K562 (cell line): ENCODE measurements at regions not wholly inside any gene's neighbourhood (a gene's known extent, or its start where the extent isn't known, plus 50 kb on each side); places are given as distances from the start of the nearest gene placed in this dataset.
"Not testable (repeated sequence)": the region's sequence is repeated elsewhere in the genome, so short reads cannot be mapped to it uniquely, and the experiment has no call there.

ENCODE experiments used
- ATAC-seq: fragments of 200-7000 bp; cut with Tn5 transposase; 3 replicates; pipeline ENCODE4 v1.9.1; 2020; ENCODE audit warnings: moderate library complexity
- BruUV-seq: library from RNA; stranded (reverse); fragments of 400-500 nt; replicated peaks from 2 replicates; lab custom pipeline; 2021; lab: Mats Ljungman, UMichigan
- CTCF ChIA-PET: fragments of 300-600 bp; formaldehyde crosslinking; extraction: SDS; loops from one replicate; lab custom pipeline; 2021; ENCODE audit warnings: low intra/inter-chr PET ratio; lab: Yijun Ruan, JAX
- POLR2A ChIA-PET: fragments of 300-600, 350-650 bp; sonication (Branson Sonifier 250); formaldehyde crosslinking; extraction: SDS; loops from one replicate; lab custom pipeline; 2021; ENCODE audit warnings: antibody characterized with exemption, inconsistent platforms; lab: Yijun Ruan, JAX
- DNase-seq, 4 experiments: peaks; one replicate each; pipeline versions ENCODE4 v3.0.0 to v3.0.0-alpha.2; 2011 to 2018; ENCODE audit warnings: low spot score in 3 of 4, mixed read lengths in 3 of 4; ENCODE audit errors: extremely low read depth in 1 of 4
- FAIRE-seq: peaks from 2 replicates; lab custom pipeline; 2011; peaks lifted over from hg19 to GRCh38; lab: Jason Lieb, UNC
- H2AFZ ChIP-seq: 2 replicates; pipeline ENCODE4 v1.6.0; 2011; ENCODE audit warnings: low read depth, low read length, control low read depth, inconsistent platforms
- H3K27ac ChIP-seq: fragments of 200-600 bp; 3 replicates; pipeline ENCODE4 v1.8.0; 2011; ENCODE audit warnings: low read depth, mild to moderate bottlenecking, control low read depth, inconsistent platforms, low read length, moderate library complexity, mixed read lengths; ENCODE audit errors: extremely low read depth
- H3K27me3 ChIP-seq, 2 experiments: fragments of 300-600 bp in 1 of 2; 2 replicates in 1 of 2; 3 replicates in 1 of 2; pipeline versions ENCODE4 v1.6.0 to v1.8.0; 2011; ENCODE audit warnings: inconsistent platforms in 2 of 2, low read length in 2 of 2, mild to moderate bottlenecking in 1 of 2, mixed read lengths in 1 of 2, moderate library complexity in 1 of 2; ENCODE audit not compliant: control insufficient read depth in 2 of 2, insufficient read depth in 2 of 2
- H3K36me3 ChIP-seq: fragments of 300-600 bp; 3 replicates; pipeline ENCODE4 v1.8.0; 2011; ENCODE audit warnings: mild to moderate bottlenecking, low read length, inconsistent platforms; ENCODE audit not compliant: control insufficient read depth, insufficient read depth
- H3K4me1 ChIP-seq, 2 experiments: fragments of 200-600 bp in 1 of 2; replicated peaks in 1 of 2; 2 replicates in 1 of 2; 3 replicates in 1 of 2; pipeline versions ENCODE4 v1.5.1 to v1.8.0; 2011; ENCODE audit warnings: inconsistent platforms in 2 of 2, low read length in 2 of 2, mild to moderate bottlenecking in 1 of 2, mixed read lengths in 1 of 2, moderate library complexity in 1 of 2; ENCODE audit not compliant: control insufficient read depth in 2 of 2, insufficient read depth in 2 of 2
- H3K4me2 ChIP-seq: 2 replicates; pipeline ENCODE4 v1.6.1; 2011; ENCODE audit warnings: low read length, control low read depth, inconsistent platforms, mixed read lengths; ENCODE audit not compliant: insufficient read depth
- H3K4me3 ChIP-seq: fragments of 200-600 bp; sonication (generic), shearing (Covaris generic); 2 replicates; pipeline ENCODE4 v1.5.1; 2016; ENCODE audit warnings: control low read depth, inconsistent platforms
- H3K79me2 ChIP-seq: fragments of 200-600 bp; 3 replicates; pipeline ENCODE4 v1.8.0; 2011; ENCODE audit warnings: low read length, inconsistent platforms; ENCODE audit not compliant: control insufficient read depth, insufficient read depth
- H3K9ac ChIP-seq, 2 experiments: 2 replicates each; pipeline versions ENCODE4 v1.6.0 to v1.6.1; 2011; ENCODE audit warnings: low read depth in 2 of 2, low read length in 2 of 2, control low read depth in 1 of 2, inconsistent platforms in 1 of 2, mild to moderate bottlenecking in 1 of 2, mixed read lengths in 1 of 2; ENCODE audit not compliant: insufficient read depth in 1 of 2
- H3K9me1 ChIP-seq: one replicate; pipeline ENCODE4 v1.6.0; 2011; ENCODE audit warnings: inconsistent platforms, mild to moderate bottlenecking, low read length, moderate library complexity; ENCODE audit not compliant: control insufficient read depth, insufficient read depth
- H3K9me3 ChIP-seq: replicated peaks from 2 replicates; pipeline ENCODE4 v1.5.1; 2011; ENCODE audit warnings: low read depth, low read length, inconsistent platforms; ENCODE audit not compliant: control insufficient read depth, insufficient read depth
- H4K20me1 ChIP-seq: replicated peaks from 2 replicates; pipeline ENCODE4 v1.6.1; 2011; ENCODE audit warnings: low read length, inconsistent platforms, mixed read lengths; ENCODE audit not compliant: control insufficient read depth, insufficient read depth
- WGBS: fragments of 100-300 bp; shearing (Covaris generic); methylation state at CpG from one replicate; pipeline ENCODE4 v1.1.6; 2016; ENCODE audit warnings: low coverage, mixed read lengths; ENCODE audit not compliant: insufficient coverage; ENCODE audit errors: missing lambda C conversion rate; 5-methylcytosine and 5-hydroxymethylcytosine counted together
- in situ Hi-C: fragments of 300-500 bp; cut with MboI; formaldehyde crosslinking; loops from 4 replicates; pipeline ENCODE4 v1.15.0; 2018; ENCODE audit warnings: inconsistent platforms, mixed read lengths
- intact Hi-C: fragments of 100-400 bp; cut with micrococcal nuclease; formaldehyde crosslinking; loops from 2 replicates; pipeline ENCODE4 v1.14.2; 2022

DNA sequence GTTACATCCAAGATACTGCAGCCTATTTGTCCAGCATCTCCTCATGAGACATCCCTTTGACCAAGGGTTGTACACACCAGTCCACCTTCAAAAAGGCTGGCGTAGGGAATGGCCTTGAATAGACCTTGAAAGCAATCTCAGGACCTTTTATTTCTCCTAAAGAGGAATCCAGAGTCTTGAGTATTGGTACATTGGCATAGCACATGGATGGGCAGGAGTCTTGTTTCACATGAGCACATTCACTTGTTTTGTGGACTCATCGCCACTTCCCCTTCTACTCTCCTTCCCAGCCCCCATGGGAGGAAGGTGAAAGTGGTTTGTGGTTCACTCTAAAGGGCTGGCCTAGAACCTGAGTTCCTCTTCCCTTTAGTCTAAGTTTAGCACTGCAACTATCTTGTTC, 229.8 kb upstream of the TEKT4 start:
- H3K9me3 ChIP-seq, H3K27ac ChIP-seq, DNase-seq, FAIRE-seq, H3K79me2 ChIP-seq, H3K27me3 ChIP-seq, CTCF ChIA-PET, H3K4me2 ChIP-seq, POLR2A ChIA-PET, H2AFZ ChIP-seq, H3K36me3 ChIP-seq, H3K9me1 ChIP-seq, H3K4me1 ChIP-seq, BruUV-seq, H4K20me1 ChIP-seq, intact Hi-C loops, H3K9ac ChIP-seq, H3K4me3 ChIP-seq, in situ Hi-C loops, ATAC-seq: not testable (repeated sequence)
- WGBS: 0% methylated on average over 2 of the region's 2 CpGs

DNA sequence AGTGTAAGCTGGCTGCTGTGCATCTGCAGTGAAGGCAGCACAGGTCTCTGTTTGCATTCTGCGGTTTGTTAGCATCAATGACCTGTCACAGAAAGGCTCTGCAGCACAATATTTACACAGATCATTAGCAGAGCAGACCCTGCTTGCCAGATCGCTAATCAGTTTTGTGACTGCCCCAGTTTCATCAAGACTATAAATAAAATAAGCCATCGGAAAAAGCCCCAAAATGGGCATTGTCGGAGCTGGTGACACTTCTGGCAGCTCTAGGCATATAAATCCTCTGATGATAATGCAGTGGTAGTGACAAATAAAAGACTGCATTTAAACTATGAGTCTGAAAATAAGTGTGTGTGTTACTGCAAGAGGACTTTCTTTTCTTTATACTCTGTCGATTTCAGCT, 219.1 kb upstream of the TEKT4 start:
- H3K4me2 ChIP-seq, H3K4me3 ChIP-seq, H3K9ac ChIP-seq, H2AFZ ChIP-seq, POLR2A ChIA-PET, intact Hi-C loops, H3K4me1 ChIP-seq, CTCF ChIA-PET, H3K9me3 ChIP-seq, H3K27ac ChIP-seq, BruUV-seq, H4K20me1 ChIP-seq, H3K79me2 ChIP-seq, in situ Hi-C loops, H3K36me3 ChIP-seq, DNase-seq, ATAC-seq, H3K27me3 ChIP-seq, FAIRE-seq, H3K9me1 ChIP-seq: not testable (repeated sequence)
- 2% methylated on average over 5 of the region's 5 CpGs for WGBS

DNA sequence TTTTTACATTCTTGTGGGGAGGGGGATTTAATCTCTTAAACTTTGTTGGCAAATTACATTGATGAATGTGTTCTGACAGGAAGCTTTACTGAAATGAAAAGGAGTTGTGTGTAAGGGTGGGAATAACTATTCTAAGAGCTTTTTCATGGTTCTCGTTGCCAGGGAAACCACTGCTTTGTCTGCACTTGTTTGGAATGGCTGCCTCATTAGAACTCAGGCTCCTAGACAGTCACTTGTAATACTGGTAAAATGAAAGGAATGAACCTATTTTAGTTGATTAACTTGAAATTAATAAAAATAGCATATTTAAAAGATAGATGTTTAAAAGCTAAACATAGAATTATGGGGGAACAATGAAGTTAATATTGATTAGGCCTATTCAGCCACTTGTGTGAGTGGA, 201.4 kb upstream of the TEKT4 start:
- intact Hi-C loops: not testable (repeated sequence)

More for the DNA sequence above, 201.4 kb upstream of the TEKT4 start:
- in situ Hi-C loops, H3K4me2 ChIP-seq, POLR2A ChIA-PET, CTCF ChIA-PET, H3K9me3 ChIP-seq, ATAC-seq, DNase-seq, H3K4me3 ChIP-seq, H4K20me1 ChIP-seq, H3K9me1 ChIP-seq, H3K36me3 ChIP-seq, H3K4me1 ChIP-seq, H3K27me3 ChIP-seq, H2AFZ ChIP-seq, H3K27ac ChIP-seq, FAIRE-seq, BruUV-seq, H3K9ac ChIP-seq, H3K79me2 ChIP-seq: not testable (repeated sequence)
- 0% methylated on average over 1 of the region's 1 CpG for WGBS
